ENCODE measurements at regions not wholly inside any gene's neighbourhood (a gene's known extent, or its start where the extent isn't known, plus 50 kb on each side); places are given as distances from the start of the nearest gene placed in this dataset.
"Not testable (repeated sequence)": the region's sequence is repeated elsewhere in the genome, so short reads cannot be mapped to it uniquely, and the experiment has no call there.

DNA sequence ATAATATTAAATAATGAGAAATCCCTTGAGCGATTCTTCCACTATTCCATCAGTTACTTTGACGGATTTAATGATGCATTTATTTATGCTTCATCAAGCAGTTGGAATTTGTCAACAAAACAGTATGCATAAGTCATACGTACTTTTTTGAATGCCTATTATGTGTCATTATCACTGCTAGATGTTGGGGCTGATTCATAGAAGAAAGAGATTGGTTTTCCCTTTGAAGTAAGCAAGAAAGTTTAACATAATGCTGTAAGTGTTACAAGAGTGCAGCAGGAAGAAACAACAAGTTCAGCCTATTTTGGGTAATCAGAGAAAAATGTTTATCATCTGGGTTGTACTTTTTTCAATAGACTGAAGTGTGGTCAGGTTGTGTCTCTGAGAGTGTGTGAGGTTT, 121.2 kb upstream of the RANBP3L start:
- no peak for DNase-seq (ENCODE audit: low read depth in 2 of 3, low spot score in 2 of 3)

DNA sequence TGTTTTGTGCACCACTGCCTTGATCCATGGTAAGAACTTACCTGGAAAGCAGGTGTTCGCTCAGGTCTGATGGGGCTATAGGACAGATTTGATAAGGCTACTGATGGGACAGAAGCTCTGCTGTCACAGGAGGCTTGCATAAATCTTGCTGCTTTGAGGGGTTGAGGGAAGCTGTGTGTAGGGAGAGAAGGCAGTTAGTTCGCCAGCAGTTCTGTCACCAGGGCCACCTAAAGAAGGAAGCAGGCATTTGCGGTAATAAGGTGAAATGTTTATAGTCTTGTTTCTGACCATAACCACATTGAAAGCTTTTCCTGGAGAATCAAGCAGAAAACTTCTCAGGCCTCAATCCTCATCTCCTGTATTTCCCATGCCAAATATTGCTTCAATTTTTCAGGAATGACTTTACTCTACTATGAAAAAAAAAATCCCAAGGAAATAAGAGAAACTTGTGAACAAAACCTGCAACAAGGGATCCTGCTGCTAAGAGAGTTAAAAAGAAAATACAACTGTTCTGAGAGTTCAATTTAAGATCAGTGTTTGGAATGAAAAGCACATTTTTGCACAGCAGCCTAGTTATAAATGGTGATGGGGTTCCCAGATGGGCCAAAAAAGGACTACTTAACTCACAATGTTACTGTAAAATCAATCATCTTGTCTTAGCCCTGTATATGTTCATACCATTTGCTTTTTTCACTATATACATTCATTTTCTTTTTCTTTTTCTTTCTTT, 122.0 kb upstream of the RANBP3L start:
- peak in 1 of 3 donors; percentile 30 for DNase-seq (ENCODE audit: low read depth in 2 of 3, low spot score in 2 of 3)

DNA sequence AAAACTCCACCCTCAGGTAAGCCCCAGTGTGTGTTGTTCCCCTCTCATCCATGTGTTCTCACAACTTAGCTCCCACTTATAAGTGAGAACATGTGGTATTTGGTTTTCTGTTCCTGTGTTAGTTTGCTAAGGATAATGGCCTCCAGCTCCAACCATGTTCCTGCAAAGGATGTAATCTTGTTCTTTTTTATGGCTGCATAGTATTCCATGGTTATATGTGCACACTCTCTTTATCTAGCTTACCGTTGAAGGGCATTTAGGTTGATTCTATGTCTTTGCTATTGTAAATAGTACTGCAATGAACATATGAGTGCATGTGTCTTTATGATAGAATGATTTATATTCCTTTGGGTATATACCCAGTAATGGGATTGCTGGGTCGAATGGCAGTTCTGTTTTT, 124.4 kb upstream of the RANBP3L start:
- DNase-seq (ENCODE audit: low read depth in 2 of 3, low spot score in 2 of 3), result not testable (repeated sequence)

DNA sequence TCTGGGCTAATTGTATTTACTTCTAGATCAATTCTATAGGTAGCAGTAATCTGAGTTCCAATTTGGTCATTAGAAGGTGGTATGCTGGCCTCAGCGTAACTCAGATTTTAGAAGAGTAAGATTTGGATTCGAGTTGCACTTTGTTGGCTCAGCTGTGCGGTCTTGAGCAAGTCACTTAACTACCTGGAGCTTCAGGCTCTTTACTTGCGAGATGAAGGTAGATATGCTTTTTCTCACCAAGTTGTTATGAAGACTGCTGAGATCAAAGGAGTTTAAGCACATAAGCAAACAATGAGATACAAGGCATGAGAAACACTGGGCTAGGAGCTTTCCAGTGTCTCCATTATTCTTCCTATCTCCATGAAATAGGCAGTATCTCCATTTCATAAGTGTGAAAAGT, 133.8 kb upstream of the RANBP3L start:
- no peak for DNase-seq (ENCODE audit: low read depth in 2 of 3, low spot score in 2 of 3)

DNA sequence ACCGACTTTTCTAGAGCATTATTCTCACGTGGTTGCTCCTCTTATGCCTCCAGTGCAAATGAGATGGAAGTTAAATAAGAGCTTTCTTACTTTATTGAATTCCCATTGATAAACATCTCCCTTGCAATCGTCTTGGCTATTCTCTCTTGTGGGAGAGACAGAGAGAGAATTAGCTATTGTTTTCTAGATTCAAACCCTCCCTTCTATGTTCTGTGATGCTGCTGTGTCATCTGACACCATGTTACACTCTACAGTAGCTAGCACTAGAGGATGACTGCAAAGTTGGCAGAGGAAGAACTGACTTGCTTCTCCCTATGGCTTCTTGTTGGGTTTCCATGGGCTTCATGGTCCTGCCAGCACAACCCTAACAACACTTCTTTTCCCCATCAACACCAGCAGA, 134.6 kb upstream of the RANBP3L start:
- DNase-seq (ENCODE audit: low read depth in 2 of 3, low spot score in 2 of 3), result no peak

DNA sequence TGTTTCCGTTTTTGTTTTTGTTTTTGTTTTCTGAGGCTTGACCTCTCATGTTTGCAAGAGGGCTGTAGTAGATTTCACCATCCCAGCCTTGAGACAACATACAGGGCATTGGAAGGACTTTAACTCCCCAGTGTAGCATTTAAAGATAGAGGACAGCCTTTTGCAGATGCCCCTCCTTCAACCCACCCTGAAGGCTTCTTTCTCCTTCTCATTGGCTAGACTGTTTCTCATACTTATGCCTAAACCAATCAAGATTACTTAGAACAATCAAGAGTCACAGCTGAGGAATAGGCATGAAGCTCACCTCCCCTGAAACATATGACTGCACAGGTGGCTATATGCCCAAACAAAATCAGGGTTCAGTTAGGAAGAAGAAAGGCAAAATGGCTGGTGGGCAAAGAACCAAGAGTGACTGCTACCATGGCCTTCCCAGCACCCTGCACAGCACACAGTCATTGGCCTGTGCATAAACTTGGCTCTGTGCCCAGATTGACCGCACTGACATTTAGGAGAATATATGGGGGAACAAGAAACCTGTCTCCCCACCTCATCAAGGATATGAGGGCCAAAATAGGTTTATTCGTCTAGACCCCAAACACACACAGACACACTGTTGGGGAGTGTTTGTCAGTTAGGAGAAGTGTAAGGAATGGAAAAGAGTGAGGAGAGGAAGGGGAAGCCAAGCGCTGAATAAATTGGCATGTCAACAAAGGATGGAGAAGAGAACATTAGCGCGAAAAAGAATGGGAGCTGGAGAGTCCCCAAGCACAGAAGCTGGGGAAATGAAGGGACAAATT, 137.3 kb upstream of the RANBP3L start:
- DNase-seq (ENCODE audit: low read depth in 2 of 3, low spot score in 2 of 3), result no peak

DNA sequence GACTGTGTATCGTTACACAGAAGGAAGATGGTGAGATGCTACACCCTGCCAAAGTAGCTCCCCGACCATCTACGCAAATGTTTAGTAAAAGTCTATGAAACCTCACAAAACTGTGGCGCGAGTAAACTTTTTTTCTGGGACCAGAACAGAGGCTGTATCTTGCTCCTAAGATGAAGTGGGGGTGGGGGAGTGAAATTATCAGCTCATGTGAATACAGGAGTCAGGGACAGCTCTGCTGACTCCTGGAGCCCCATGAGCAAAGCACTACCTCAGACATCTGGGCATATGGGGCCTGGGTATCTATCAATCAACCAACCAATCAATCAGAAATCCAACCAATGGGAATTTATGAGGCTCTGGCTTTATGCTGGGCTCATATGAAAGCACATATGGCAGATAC, 138.6 kb upstream of the RANBP3L start:
- DNase-seq (ENCODE audit: low read depth in 2 of 3, low spot score in 2 of 3), result no peak

DNA sequence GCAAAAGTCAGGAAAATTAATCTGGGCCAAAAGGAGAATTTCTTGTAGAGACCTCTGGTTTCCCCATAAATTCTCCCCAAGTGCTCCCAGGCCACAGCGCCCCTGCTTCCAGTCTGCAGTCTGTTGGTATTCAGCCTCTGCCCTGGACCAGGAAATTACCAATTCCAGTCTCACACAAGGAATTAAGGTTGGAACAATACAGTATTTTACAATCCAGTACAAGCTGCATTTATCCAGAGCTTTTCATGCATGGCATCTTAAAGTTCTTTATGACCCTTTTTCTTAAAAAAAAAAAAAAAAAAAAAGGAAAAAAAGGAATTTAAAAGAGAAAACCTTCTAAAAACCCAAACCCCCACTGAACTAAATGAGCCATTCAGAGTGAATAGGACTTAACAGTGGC, 139.6 kb upstream of the RANBP3L start:
- DNase-seq (ENCODE audit: low read depth in 2 of 3, low spot score in 2 of 3), result no peak

DNA sequence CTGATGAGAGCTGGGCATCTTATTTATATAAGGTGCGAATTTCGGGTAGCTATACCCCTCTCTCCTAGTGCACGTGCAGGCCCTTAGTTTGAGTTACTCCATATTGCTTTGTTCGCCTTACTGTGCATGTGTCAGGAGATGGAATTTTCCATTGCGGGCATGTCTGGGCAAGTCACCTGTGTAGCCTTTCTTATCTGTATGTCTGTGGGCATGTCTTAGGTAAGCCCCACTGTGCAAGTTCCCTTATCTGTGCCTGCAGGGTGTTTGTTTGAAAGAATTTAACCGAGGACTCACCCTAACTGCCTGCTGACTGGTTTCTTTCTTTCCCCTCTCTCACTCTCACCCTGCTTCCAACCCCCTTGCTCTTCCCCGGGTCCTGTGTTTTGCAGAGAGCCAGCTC, 140.7 kb upstream of the RANBP3L start:
- peak in 1 of 3 donors; percentile 27 for DNase-seq (ENCODE audit: low read depth in 2 of 3, low spot score in 2 of 3)

DNA sequence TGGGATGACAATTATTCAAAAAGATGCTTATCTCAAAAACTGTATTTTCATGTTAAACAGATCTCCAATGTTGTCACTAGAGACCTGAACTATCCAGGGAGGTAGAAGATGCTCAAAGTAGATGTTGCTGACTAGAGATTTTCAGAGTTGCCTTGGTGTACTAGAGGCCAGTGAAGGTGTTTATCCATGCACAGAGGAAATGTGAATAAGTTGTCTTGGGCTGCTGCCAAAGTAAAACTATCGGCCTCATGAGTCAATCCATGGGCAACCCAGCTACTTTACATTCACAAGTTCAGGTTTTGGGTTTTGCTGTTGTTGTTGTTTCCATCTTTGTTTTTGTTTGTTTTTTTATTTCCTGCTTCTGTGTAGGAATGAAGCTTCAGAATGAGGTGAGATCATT, 141.1 kb upstream of the RANBP3L start:
- peak in 1 of 3 donors; percentile 25 for DNase-seq (ENCODE audit: low read depth in 2 of 3, low spot score in 2 of 3)

DNA sequence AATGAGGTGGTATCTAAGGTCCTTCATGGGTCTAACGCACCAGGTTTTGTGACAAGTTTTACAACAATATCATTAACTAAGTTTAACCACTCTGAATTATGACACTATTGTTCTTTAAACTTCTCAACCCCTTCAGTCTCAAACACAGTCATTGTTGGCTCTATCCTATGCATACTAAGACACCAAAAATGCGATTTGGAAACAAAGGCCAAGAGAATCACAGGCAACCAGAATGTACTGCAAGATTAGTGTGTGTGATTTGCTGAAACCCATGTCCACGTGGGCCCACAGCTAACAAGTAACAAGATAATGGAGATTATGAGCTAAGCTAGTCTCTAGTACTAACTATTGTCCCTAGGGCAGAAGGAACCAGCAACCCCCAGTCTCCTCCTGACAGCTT, 142.2 kb upstream of the RANBP3L start:
- no peak for DNase-seq (ENCODE audit: low read depth in 2 of 3, low spot score in 2 of 3)

DNA sequence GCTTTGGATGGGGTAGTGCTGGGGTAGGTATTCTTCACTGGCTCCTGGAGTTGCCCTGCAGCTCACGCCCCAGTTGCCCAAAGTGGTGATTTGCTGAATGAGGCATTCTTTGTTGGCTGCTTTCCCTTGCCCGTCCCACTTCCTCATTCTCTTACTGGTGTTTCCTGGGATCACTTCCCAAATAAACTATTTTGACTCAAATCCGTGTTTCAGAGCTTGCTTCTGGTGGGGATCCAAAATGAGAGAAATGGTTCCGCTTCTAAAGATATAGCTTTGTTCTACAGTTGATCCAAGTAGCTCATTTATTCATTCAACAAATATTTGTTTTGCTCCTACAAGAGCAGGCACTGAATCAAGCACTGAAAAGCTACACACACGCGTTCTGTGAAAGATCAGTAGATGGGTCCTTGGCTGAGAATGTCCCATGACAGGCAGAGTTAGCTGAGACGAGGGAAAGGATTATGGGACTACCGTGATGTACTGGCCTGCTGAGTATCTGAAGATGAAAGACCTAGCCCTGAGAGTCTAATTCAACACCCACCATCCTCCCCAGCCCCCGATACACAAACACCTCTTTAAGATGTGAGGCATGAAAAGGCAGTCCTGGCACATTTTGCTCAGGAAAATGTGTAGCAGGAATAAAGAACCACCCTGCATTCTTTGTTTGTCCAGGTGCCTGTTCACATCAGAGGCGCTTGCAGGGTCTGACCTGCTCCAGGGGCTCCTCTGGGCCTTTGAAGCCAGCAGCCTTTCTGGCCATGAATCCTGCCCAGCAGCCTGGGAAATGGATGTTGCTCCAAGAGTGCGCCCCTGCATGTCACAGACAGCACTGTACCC, 143.1 kb upstream of the RANBP3L start:
- DNase-seq (ENCODE audit: low read depth in 2 of 3, low spot score in 2 of 3), result no peak

DNA sequence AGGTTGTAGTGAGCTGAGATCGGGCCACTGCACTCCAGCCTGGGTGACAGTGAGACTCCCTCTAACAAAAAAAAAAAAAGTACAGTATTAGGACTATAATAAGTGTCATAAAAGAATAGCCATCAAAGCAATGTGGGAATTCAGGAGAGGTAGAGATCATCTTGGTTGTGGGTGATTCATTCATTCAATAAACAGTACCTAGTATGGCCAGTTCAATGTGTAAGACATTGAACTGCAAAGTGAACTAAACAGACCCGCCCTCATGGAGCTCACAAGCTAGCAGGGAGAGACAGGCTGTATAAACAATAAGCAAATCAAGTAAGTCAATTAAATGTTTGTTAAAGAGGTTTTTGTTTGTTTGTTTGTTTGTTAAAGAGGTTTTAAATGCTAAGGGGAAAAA, 146.1 kb upstream of the RANBP3L start:
- no peak for DNase-seq (ENCODE audit: low read depth in 2 of 3, low spot score in 2 of 3)

DNA sequence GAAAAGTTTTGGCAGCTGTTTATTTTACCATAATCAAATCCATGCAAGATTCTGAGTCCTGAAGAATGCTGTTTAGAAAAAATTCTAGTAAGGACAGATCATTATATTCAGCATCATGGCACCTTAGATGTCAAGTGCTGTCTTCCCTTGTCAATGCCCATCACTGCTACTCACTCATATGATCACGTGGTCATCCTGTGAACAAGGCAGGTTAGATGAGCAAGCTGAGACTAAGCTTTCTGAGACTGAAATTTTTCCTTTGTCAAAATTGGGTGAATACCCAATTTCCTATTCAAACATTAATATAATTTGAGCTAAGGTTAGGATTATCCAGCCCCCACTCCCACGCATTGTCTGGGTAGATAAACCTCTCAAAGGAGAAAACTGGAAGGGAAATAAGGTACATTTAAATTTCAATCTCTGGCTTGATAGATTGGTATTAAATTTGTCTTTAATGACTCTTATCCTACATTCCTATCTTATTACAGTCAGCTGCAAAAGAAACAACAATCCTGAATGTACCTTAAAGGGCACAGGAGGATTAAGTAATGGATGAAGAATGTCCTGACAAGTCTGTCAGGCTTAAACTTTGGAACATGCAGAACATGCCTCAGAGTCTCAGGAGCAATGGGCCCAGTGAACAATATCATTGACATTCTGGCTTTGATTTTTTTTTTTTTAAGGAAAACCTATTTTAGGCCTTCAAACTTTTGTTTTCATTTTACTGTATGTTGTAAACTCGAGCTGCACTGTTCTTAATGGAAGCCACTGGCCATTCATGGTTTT, 148.7 kb upstream of the RANBP3L start:
- no peak for DNase-seq (ENCODE audit: low read depth in 2 of 3, low spot score in 2 of 3)

DNA sequence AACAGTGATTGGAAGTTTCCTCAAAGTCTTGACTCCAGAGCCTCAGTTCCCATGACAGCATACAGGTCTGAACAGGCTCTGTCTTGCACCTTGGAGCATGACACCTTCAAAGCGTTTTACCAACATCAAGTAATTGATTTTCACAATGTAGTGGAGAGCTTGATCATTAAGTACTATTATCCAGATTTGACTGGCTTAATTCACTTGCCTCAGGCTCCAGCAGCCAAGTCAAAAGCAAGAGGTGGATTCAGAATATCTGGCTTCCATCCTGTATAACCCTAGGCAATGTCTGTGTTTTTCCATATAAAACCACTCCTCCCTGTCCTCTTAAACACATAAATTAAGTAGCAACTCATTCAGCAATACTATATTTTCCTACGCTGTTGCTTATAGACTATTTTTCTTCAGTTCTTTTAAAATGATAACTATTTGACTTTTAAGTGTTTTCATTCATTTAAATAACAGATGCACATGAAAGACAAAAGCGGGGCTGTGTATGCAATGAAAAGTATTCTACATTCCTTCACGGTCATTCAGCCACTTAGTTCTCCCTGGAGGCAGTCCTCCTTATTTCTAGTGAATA, 150.8 kb upstream of the RANBP3L start:
- DNase-seq (ENCODE audit: low read depth in 2 of 3, low spot score in 2 of 3), result no peak

DNA sequence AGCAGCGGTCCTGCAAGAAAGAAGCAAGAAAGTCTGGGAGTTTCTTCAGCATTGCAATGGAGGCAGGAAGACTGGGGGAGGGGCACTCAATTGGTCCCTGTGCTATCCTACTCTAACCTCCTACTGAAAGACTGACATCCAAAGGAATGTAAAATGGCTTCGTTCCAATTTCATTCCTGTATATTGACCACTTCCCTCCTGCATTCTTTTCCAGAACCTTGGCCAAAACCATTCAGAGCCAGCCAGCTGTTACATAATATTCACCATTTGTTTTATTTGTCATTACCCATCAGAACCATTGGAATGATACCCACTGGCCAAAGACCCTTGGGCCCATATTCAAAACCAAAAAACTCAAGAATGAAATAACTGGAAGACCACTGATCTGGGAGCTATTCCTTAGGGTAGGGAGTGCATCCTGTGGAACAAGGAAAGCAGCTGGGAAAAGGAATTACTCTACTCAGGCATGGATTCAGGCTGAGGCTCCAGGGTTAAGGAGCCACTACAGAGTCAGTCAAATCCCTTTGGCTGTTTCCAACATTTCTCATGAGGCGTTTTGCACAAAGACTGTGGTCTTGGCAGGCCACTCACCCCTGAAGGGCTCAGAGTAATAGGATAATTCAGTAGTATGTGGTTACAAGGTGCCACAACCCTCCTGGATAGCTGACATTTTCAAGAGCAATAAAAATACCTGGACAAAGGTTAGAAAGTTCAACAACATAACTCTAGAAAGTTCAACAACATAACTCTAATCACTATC, 148.7 kb upstream of the SLC1A3 start:
- no peak for DNase-seq (ENCODE audit: low read depth in 2 of 3, low spot score in 2 of 3)

DNA sequence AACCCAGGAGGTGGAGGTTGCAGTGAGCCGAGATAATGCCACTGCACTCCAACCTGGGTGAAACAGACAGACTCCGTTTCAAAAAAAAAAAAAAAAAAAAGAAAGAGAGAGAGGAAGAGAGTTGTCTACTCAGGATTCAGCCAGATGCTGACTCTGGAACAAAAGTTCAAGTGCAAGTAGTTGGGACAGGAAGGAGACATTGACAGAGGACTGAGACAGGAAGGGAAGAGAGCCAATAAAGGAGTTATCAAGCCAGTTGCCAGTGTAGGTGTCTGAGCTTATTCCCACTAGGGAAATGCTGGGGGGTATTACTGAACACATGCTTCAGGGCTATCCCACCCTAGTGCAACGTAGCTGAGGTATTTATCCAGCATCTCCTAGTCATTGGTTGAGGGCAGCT, 147.7 kb upstream of the SLC1A3 start:
- no peak for DNase-seq (ENCODE audit: low read depth in 2 of 3, low spot score in 2 of 3)

DNA sequence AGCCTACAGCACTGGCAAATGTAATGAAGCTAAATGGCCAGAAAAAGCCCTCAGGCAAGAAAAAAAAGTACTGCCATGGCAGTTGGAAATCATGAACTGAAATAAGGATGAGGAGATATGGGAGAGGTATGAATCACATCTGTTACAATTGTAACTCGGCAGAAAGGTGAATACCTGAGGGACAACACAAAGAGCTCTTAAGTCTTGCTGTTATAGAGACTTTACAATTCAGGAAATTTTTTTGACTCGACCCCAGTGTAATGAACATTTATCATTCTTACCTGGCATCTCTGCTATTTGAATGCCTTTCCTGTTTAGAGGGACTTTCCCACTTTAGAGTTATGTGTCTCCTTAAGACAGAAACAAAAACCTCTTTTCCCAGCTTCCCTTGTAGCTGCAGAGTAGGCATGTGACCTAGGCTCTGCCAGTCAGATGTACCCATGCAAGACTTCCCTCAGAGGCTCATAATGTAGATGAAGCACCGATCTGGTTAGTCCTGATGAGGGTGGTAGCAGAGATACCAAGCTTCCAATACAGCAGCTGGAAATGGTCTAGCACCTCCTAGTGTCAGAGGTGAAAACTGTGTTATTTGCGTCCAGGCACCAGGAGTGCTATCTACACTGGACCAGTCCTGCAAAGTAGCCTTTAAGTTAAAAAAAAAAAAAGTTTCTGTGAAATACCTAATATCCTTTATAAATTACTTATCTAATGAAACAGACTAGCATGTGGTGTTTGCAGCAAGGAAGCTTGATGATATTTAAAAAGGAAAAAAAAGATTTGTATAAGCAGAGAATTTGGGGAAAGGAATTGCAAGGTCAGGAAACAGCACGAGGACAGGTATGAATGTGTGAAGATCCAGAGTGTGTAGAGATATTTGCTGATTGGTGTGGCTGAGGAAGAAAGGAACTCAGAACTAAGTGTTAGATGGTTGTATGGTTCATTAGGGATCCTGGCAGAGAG, 146.9 kb upstream of the SLC1A3 start:
- no peak for DNase-seq (ENCODE audit: low read depth in 2 of 3, low spot score in 2 of 3)
